Small intestine (tissue), 7 donors: ENCODE measurements at regions not wholly inside any gene's neighbourhood (a gene's known extent, or its start where the extent isn't known, plus 50 kb on each side); places are given as distances from the start of the nearest gene placed in this dataset.
"Not testable (repeated sequence)": the region's sequence is repeated elsewhere in the genome, so short reads cannot be mapped to it uniquely, and the experiment has no call there.

Experiments used
- DNase-seq, 2 donors: peaks; one replicate each; pipeline versions ENCODE4 v3.0.0 to v3.0.0-alpha.2; 2013
- FAIRE-seq: peaks from 2 replicates; lab custom pipeline; 2012; peaks lifted over from hg19 to GRCh38; lab: Jason Lieb, UNC
- H3K27ac ChIP-seq, 3 donors: one replicate each; pipeline ENCODE4 v1.5.1; 2013; ENCODE audit warnings: low read length in 2 of 3, mild to moderate bottlenecking in 2 of 3, control low read depth in 1 of 3, inconsistent platforms in 1 of 3, low read depth in 1 of 3, moderate library complexity in 1 of 3
- H3K27me3 ChIP-seq, 3 donors: one replicate each; pipeline ENCODE4 v1.6.1; 2013; ENCODE audit warnings: low read length in 3 of 3, inconsistent platforms in 1 of 3; ENCODE audit not compliant: control insufficient read depth in 3 of 3, insufficient read depth in 3 of 3
- H3K36me3 ChIP-seq, 3 donors: one replicate each; pipeline ENCODE4 v1.6.1; 2013; ENCODE audit warnings: low read length in 3 of 3, inconsistent platforms in 1 of 3, low read depth in 1 of 3, mild to moderate bottlenecking in 1 of 3, moderate library complexity in 1 of 3; ENCODE audit not compliant: control insufficient read depth in 3 of 3, insufficient read depth in 2 of 3
- H3K4me1 ChIP-seq, 3 donors: one replicate each; pipeline ENCODE4 v1.6.1; 2013; ENCODE audit warnings: low read length in 2 of 3, inconsistent platforms in 1 of 3, low read depth in 1 of 3, mild to moderate bottlenecking in 1 of 3, moderate library complexity in 1 of 3; ENCODE audit not compliant: control insufficient read depth in 3 of 3, insufficient read depth in 2 of 3
- H3K4me3 ChIP-seq, 3 donors: one replicate each; pipeline ENCODE4 v1.5.1; 2013; ENCODE audit warnings: low read length in 3 of 3, control low read depth in 1 of 3, inconsistent platforms in 1 of 3, low read depth in 1 of 3, mild to moderate bottlenecking in 1 of 3, moderate library complexity in 1 of 3
- H3K9me3 ChIP-seq, 2 donors: one replicate each; pipeline ENCODE4 v1.6.1; 2013; ENCODE audit warnings: low read depth in 1 of 2, low read length in 1 of 2; ENCODE audit not compliant: control insufficient read depth in 2 of 2, insufficient read depth in 1 of 2
- WGBS, 3 donors: extraction: QIAGEN DNeasy Blood & Tissue Kit; methylation state at CpG; one replicate each; pipeline ENCODE4 v1.1.7; 2013; 5-methylcytosine and 5-hydroxymethylcytosine counted together
- donor health status: healthy with polysubstance abuse.
- donor health status: control.
- donor health status: control.
- donor health status: Bipolar disorder and iron deficiency.
- donor health status: healthy.

- H3K27ac ChIP-seq: no peak overlapping the region
- 95 to 98% (median 96%) methylated on average over 13 of the region's 13 CpGs for WGBS, 3 donors
- DNase-seq: no peak
- H3K27me3 ChIP-seq: no peaks in the 10 kb centered on the region
- FAIRE-seq: no peak
- peaks cover 0 to 7% (median 0%) of the 10 kb centered on the region in 3 donors for H3K4me1 ChIP-seq
- H3K4me3 ChIP-seq: no peak overlapping the region
- no peaks in the 10 kb centered on the region for H3K36me3 ChIP-seq
- H3K9me3 ChIP-seq: no peaks in the 10 kb centered on the region
Observed at GRCh38 chr16:29302976-29303375, 103.5 kb downstream of the NPIPB11 start.

GRCh38 chr16:29302433-29302832, 104.1 kb downstream of the NPIPB11 start:
- H3K9me3 ChIP-seq, DNase-seq, H3K27me3 ChIP-seq, H3K4me1 ChIP-seq, H3K36me3 ChIP-seq, H3K4me3 ChIP-seq, FAIRE-seq, H3K27ac ChIP-seq: not testable (repeated sequence)
- WGBS, 3 donors: 94 to 98% (median 95%) methylated on average over 20 of the region's 20 CpGs

GRCh38 chr16:29301662-29302285, 104.7 kb downstream of the NPIPB11 start:
- not testable (repeated sequence) for DNase-seq, H3K36me3 ChIP-seq, H3K27me3 ChIP-seq, FAIRE-seq, H3K4me1 ChIP-seq, H3K9me3 ChIP-seq, H3K4me3 ChIP-seq, H3K27ac ChIP-seq
- 84 to 88% (median 87%) methylated on average over 13 to 15 of the region's 15 CpGs for WGBS, 3 donors

- H3K4me1 ChIP-seq, H3K4me3 ChIP-seq, H3K27me3 ChIP-seq, DNase-seq, FAIRE-seq, H3K36me3 ChIP-seq, H3K9me3 ChIP-seq: not testable (repeated sequence)
- H3K27ac ChIP-seq: peak overlapping the region in 1 of 3 donors; percentile 46
- WGBS, 3 donors: 78 to 89% (median 79%) methylated on average over 23 to 26 of the region's 29 CpGs
Observed at GRCh38 chr16:29300541-29301535, 105.7 kb downstream of the NPIPB11 start.

- not testable (repeated sequence) for H3K36me3 ChIP-seq, H3K4me1 ChIP-seq, H3K27me3 ChIP-seq, FAIRE-seq, H3K9me3 ChIP-seq, H3K4me3 ChIP-seq
- DNase-seq: peak in 1 of 2 donors; percentile 79
- 61 to 70% (median 65%) methylated on average over 7 of the region's 7 CpGs for WGBS, 3 donors
- peak overlapping the region in 1 of 3 donors; percentile 46 for H3K27ac ChIP-seq
Observed at GRCh38 chr16:29300030-29300491, 106.5 kb downstream of the NPIPB11 start.

GRCh38 chr16:29298997-29299396, 107.5 kb downstream of the NPIPB11 start:
- not testable (repeated sequence) for FAIRE-seq, H3K4me3 ChIP-seq, H3K27ac ChIP-seq, H3K4me1 ChIP-seq, H3K27me3 ChIP-seq, DNase-seq, H3K36me3 ChIP-seq, H3K9me3 ChIP-seq
- 93 to 98% (median 94%) methylated on average over 7 to 10 of the region's 10 CpGs for WGBS, 3 donors

- H3K36me3 ChIP-seq, FAIRE-seq, H3K27me3 ChIP-seq, DNase-seq, H3K9me3 ChIP-seq, H3K4me1 ChIP-seq, H3K4me3 ChIP-seq, H3K27ac ChIP-seq: not testable (repeated sequence)
- WGBS, 3 donors: 91 to 97% (median 97%) methylated on average over 8 to 10 of the region's 12 CpGs
Observed at GRCh38 chr16:29298307-29298706, 108.2 kb downstream of the NPIPB11 start.

- WGBS, 3 donors: 63 to 80% (median 77%) methylated on average over 1 to 2 of the region's 2 CpGs
- FAIRE-seq, H3K9me3 ChIP-seq, H3K4me3 ChIP-seq, H3K36me3 ChIP-seq, DNase-seq, H3K27ac ChIP-seq, H3K4me1 ChIP-seq, H3K27me3 ChIP-seq: not testable (repeated sequence)
Observed at GRCh38 chr16:29297809-29298177, 108.7 kb downstream of the NPIPB11 start.
